ENCODE measurements at regions not wholly inside any gene's neighbourhood (a gene's known extent, or its start where the extent isn't known, plus 50 kb on each side); places are given as distances from the start of the nearest gene placed in this dataset.

- no peak for DNase-seq
Observed at GRCh38 chrX:82912382-82912781, 595.7 kb upstream of the POU3F4 start.

DNA sequence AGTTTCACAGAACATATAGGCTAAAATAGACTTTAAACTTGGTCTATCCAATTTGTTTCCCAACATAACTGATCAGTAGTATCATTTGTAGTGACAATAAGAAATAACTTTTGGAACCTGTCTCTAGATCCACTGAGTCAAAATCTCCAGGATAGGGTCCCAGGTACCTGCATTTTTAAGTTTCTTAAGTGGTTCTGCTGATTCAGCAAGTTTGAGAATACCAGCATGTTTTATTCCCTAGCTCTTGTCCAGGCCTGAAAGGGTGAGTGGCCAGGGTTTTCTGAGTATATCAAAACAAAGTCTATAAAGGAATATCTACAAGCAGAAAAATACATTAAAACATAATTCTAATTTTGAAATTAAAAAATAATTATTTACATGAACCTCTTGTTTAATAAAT lies 573.1 kb upstream of the POU3F4 start:
- no peak for DNase-seq

- DNase-seq, result peak; percentile 4
Observed at GRCh38 chrX:82945332-82945731, 562.8 kb upstream of the POU3F4 start.

DNA sequence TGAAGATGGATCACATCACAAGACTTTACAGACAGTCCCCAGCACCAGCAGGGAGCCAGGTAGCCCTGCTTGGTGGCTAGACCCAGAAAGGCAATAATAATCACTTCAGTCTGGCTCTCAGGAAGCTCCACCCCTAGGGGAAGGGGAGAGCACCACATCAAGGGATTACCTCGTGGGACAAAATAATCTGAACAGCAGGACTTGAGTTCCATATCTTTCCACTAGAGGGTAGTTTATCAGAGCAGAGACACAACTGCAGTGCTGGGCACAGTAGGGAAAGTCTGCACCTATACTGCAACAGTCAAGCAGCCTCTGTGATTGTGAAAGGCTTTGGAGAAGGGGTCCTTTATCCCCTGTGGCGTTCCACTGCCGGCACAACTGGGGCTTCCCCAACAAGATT lies 547.0 kb upstream of the POU3F4 start:
- peak; percentile 55 for DNase-seq

GRCh38 chrX:82973646-82974045 lies 534.4 kb upstream of the POU3F4 start:
- DNase-seq, result no peak

DNA sequence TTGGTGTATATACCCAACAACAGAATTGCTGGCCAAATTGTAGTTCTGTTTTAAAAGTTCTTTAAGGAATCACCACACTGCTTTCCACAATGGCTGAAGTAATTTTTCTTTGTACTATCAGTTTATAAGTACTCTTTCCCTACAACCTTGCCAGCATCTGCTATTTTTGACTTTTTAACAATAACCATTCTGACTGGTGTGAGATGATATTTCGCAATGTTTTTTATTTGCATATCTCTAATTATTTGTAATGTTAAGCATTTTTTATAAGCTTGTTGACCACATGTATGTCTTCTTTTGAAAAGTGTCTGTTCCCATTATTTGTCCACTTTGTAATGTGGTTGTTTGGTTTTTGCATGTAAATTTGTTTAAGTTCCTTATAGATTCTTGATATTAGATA lies 509.9 kb upstream of the POU3F4 start:
- no peak for DNase-seq

DNA sequence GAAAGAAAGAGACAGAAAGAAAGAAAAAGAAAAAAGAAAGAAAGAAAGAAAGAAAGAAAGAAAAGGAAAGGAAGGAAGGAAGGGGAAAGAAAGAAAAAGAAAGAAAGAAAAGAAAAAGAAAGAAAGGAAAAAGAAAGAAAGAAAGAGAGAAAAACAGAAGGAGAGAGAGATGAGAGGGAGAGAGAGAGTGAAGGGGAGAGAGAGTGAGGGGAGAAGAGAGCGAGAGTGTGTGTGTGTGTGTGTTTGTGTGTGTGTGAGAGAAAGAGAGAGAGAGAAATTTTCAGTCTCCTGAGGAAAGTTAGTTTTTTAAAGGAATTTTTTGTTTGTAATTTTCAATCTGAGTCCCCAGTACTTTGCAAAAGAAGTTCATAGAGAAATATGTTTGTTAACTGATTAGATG lies 504.1 kb upstream of the POU3F4 start:
- no peak for DNase-seq

- peak; percentile 53 for DNase-seq
Observed at GRCh38 chrX:83008415-83008814, 499.7 kb upstream of the POU3F4 start.

GRCh38 chrX:83019258-83019657 lies 488.8 kb upstream of the POU3F4 start:
- no peak for DNase-seq

DNA sequence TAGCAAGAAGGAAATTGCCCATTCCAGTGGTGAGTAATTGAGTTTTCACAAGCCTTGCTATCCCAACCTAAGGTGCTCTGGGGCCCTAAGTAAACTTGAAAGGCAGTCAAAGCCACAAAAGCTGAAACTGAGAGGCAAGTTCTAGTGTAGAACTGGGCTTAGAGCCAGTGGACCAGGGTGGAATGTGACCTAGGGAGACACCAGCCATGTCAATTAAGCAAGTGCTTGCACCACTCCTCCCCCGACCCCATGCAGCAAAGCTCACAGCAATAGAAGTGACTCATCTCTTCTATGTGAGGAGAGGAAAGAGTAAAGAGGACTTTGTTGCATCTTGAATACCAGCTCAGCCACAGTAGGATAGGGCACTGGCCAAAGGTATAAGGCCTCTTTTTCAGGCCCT lies 486.1 kb upstream of the POU3F4 start:
- DNase-seq, result peak; percentile 62

All from DMS53 (cell line).